Stimulated activated CD8-positive, alpha-beta memory T cell treated with anti-CD3 and anti-CD28 coated beads, Interleukin-2, amount 100 ng/mL, for 48 hours (primary cell): ENCODE measurements at regions not wholly inside any gene's neighbourhood (a gene's known extent, or its start where the extent isn't known, plus 50 kb on each side); places are given as distances from the start of the nearest gene placed in this dataset.
"Not testable (repeated sequence)": the region's sequence is repeated elsewhere in the genome, so short reads cannot be mapped to it uniquely, and the experiment has no call there.

Source experiments
- DNase-seq, 2 donors: peaks; one replicate each; pipeline ENCODE4 v3.0.0-alpha.2; 2020; ENCODE audit warnings: low read depth in 2 of 2

DNA sequence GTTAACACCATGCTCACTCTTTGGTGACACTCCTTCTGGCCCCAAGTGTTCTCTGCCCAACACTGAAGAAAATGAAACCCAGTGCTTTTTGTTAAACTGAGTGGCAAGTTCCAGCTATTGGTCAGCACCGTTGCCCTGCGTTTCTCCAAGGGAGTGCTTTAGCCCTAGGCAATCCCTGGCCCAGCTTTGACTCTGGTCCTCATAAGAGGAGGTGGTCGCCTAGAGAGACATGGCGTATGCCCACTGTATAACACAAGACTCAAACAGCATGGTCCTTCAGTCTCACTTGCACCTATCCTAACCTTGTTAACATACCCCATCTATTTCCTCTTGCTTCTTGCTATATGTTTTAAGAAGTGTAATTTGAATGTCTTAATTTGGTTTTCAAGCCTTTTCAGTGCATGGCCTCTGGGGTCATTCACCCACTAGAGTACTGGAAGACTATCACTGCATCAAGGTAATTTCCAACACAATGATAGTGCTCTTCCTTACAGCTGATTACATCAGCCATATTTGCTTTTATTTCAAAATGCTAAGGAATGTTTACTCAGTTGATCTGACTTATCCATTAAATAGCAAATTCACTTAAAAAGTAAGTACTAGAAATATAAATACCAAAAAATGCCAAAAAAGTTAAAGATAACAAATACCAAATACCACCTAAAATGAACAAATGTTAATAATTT is 190.5 kb upstream of the SOX21 start:
- no peak for DNase-seq

DNA sequence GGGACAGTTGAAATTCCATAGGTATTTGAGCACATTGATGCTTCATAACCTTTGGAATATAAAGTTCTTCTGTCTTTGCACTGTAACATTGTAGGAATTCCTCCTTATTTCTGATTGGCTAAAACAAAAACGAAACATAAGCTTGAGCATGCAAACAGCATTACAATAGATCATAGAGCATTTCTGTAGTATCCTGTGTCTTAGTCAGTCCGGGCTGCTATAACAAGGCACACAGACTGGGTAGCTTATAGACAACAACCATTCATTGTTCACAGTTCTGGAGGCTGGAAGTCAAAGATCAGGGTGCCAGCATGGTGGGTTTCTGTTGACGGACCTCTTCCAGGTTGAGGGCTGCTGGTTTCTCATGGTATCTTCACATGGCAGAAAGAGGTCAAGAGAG is 188.7 kb upstream of the SOX21 start:
- no peak for DNase-seq

DNA sequence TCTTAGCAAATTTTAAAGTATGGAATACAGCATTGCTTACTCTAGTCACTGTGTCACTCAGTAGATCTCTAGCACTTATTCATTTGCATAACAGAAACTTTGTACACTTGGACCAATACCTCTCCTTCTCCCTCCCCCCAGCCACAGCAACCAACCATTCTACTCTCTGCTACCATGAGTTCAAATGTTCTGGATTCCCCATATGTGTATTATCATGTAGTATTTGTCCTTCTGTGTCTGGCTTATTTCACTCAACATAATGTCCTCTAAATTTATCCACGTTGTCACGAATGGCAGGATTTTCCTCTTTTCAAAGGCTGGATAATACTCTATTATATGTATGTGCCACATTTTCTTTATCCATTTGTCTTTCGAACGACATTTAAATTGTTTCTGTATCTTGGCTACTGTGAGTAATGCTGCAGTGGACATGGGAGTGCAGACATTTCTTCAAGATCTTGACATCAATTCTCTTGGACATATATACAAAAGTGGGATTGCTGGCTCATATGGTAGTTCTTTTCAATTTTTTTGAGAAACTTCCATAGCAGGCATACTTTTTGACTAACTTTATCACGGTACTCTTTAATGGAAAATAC is 184.5 kb upstream of the SOX21 start:
- no peak for DNase-seq

DNA sequence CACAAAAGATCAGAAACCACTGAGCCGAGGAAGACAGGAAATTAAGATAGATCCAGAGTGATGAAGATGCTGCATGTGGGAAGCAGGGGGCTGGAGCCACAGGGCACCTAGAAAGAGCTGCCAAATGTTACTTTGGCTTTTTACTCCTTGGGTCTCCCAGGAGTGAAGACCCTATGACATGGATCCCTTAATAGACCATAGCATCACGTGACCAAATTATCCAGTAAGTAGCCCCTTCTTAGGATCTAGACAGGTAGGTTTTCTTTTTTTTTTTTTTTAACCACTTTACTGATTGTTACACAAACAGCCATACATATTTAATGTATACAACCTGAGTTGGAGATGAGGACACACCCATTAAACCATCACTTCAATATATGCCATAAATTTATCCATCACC is 183.9 kb upstream of the SOX21 start:
- DNase-seq, result no peak

DNA sequence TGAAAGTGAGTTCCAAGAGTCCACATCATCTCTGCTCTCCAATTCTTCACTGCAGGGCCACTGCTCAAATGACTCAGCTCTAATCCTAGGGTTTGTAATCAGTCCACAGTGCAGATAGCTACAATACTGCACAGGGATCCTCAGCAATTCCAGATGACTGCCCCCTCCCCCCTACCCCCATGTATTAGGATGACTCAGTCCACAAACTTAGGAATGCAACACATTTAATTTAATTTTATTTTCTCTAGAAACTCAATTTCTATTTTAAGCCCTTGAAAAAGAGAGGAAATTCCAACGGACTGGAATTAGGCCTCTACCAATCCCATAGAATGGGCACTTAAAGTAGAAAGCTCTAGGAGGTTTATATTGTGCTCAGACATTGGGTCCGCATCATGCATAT is 173.8 kb upstream of the SOX21 start:
- no peak for DNase-seq

DNA sequence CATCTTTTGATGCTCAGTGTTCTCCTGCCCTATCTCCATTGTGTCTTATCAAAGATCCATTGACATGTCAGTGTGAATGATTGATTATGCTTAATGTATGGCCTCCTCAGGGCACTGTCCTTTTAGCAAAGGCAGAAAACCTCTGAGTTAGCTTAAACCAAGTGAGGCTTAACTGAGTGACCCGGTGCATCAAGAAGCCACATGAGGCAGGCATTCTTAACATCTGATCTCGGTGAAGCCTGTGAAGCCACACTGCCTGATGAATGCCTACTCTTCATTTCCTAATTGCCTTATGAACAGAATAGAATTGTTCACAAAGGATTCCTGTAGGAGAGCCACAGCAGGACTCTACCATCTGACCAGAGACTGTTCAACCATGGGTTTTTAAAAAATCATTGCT is 168.1 kb upstream of the SOX21 start:
- no peak for DNase-seq

DNA sequence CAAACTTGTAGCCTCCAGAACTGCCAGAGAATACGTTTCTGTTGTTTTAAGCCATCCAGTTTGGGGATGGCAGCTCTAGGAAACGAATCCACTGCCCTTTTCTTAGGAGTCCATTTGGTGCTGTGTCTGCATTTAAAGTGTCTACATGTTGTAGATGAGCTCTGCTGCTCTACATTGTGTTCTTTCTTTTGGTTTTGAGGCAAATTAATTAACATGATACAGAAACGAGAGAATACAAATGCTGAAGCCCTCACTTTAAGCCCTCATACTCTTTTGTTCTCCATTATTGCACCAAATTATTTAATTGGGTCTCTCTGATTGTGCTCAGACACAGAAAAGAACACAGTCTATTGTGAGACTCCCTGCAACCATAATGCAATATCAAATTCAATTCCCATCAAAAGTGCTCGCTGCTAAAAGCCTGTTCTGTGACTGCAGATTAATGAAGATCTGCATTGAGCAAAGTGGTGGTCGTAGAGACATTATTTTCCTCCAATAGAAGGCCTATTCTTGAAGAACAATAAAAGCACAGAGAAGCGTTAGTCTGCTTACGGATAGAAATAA is 166.3 kb upstream of the SOX21 start:
- no peak for DNase-seq

DNA sequence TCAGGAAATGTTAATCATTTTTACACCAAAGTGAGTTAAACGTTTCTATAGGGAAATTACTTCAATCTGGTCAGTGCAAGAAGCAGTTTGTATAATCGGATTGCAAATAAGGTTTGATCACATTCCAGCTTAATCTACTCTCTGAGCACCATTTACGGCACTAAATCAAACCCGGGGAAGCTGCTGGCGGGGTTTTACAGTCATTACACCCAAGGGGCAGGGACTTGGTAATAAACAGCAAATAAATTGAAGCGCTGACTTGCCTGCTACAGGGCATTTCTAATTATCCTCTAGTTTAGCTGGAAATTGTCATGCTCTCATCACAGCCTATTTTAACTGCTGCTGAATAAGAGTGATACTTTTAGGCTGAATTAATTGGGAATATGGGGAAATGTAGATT is 152.1 kb upstream of the SOX21 start:
- no peak for DNase-seq

DNA sequence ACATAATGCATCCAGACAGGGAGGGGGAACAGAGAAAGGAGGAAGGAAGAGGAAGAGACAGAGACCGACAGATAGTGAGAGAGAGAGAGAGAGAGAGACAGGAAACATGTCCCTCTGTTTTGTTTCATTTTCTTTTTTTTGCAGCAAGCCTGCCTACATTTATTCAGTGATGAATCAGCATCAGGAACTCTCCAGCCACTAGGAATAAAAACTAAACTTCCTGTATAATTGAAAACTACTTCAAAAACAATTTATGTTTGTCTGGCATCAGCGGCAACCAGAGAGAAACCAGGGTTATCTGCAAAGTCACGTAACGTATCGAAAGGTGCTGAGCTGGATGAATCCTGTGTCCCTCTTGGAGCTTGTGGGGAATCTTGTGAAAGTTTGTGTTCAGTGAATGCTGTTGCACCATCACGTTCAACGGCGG is 148.6 kb upstream of the SOX21 start:
- DNase-seq, result no peak

DNA sequence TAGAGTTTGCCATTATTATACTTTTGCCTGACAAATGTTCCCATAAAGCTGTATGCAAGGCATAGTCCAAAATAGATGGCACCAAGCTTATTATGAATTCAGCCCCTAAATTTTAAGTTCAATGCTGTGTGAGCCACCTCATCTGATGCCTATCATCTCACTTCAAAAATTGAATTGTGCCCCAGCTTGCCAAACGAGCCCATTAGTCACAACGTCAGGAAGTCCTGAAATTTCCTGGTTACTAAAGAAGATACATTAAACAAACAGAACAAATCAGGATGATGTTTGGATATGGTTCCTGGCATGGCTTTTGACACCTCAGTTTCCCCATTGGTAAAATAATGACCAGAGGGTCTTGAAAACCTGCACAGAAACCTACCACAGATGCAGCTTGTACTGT is 147.5 kb upstream of the SOX21 start:
- DNase-seq, result no peak

DNA sequence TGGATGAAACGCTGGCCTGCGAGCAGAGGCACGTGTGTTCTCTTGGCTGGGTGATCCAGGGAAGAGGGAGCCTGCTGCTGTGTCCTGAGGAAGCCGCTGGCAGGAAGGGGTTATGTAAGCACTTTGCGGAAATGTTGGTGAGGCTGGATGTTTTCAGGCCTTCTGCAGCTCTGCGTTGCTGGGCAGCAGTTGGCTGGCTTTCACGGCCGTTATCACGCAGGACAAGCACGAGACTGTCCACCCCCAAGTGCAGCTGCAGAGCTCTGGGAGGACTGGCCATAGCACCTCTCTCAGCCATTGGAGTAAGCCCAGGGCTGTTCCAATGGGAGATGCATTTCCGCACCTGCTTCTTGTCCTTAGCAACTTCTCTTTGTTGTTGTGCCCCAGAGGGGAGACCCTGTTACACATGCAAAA is 146.9 kb upstream of the SOX21 start:
- no peak for DNase-seq

DNA sequence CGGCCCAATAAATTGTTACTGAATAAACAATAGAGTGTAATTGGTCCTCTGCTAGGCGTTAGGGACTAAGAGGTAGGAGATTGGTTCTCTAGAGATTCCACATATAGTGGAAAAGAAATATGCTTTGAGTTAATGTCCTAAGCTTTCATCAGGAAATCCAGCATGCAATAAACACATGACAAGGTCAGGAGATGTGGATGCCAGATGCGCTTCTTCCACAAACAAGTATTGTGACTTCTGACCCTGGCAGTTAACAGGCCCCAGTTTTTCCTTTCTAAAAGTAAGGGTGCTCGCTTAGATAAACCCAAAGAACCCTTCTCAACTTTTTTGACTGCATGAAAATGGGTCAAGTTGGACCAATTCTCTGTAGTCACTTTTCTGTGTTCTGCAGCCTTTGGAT is 146.5 kb upstream of the SOX21 start:
- DNase-seq, result no peak

DNA sequence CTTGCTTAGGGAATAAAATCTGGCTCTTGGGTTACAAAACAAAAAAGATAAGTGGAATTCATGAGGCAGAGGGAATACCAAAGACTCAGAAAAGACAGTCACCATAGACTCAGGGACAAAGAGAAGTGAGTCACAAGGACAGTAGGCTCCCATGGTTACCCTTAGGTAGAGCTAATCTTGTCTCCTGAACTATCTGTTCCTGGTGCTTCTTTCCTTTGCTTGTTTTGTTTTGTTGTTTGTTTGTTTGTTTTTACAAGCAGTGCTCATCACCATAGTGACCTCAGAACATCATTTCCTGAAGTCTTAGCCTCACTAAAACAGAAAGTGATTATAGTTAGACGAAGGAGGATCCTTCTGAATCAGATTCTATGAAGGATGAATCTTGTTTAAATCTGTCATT is 142.3 kb upstream of the SOX21 start:
- DNase-seq, result no peak

DNA sequence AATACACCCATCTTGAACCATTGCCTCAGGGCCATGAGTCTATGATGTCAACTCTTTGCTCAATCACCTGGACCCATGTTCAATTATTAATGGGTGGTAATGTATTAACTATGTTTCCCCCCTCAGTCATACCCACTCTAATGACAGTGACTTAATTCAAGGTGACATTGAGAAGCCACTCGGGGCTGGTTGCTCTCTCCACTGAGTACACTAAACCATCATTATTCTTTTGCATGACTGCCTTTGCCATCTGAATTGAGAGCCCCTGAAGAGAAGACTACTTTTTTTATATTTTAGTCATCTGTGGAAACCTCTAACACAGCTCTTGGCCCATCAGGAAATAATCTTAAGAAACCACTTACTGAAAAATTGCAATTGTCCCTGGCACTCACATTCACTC is 139.2 kb upstream of the SOX21 start:
- no peak for DNase-seq

DNA sequence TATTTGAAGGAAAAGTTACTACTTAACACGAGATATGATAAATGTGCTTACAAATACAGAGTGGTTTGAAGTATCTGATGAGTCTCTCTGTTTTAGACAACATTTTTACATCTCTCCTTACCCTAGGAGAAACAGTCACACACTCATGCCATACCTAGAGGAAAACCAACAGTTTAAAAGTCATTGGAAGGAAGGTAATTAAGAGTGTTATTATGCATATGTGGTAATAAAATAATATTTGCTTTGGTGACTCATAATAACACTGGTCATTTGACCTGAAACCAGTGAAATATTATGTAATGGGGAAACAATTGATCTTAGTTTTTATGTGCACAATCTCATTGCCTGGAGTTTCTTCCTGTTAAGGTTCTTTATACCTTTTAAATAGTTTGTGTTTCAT is 136.9 kb upstream of the SOX21 start:
- DNase-seq, result no peak

DNA sequence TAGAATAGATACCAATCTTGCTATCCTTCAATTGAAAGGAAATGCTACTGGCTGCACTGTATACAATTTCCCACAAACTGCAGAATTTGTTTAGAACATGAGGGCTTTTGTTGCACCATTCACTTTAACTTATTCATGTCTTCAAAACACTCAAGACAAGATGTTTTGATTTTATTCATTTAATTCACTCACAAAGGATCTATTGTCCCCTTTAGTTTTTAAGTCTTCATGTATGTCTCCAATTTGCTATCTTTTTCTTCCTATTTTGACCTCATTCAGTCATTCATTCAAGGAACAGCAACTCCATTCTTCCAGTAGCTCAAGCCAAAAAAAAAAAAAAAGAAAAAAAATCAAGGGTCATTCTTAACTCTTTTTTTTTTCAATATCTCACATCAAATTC is 130.6 kb upstream of the SOX21 start:
- DNase-seq, result no peak

DNA sequence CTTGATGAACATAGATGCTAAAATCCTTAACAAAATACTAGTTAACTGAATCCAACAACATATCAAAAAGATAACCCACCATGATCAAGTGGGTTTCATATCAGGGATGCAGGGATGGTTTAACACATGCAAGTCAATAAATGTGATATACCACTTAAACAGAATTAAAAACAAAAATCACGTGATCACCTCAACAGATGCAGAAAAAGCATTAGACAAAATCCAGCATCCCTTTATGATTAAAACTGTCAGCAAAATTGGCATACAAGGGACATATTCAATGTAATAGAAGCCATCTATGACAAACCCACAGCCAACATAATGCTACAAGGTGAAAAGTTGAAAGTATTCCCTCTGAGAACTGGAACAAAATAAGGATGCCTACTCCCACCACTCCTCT is 124.7 kb upstream of the SOX21 start:
- not testable (repeated sequence) for DNase-seq

DNA sequence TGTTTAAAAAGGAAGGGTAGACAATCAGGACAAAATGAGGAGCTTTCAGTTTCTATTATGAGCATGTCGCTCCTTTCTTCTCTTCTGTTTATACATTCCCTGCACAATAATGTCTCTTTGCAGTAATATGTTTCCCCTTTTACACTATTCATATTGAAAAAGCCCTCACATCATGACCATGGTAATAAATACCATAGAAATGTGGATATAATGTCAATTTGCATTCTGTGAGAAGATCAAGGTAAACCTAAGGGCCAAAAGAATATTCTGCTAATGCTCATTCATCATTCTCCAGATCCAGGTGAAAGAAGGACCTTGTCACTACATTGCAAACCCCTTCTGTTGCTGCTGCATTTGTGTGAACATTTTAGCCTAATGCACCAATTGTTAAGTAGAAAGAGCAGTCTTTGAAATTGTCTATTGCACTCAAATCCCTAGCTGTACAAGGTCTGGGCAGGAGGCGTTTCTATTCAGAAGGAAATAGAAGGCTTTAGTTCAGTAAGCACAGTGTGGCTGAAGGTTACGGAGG is 117.6 kb upstream of the SOX21 start:
- no peak for DNase-seq

DNA sequence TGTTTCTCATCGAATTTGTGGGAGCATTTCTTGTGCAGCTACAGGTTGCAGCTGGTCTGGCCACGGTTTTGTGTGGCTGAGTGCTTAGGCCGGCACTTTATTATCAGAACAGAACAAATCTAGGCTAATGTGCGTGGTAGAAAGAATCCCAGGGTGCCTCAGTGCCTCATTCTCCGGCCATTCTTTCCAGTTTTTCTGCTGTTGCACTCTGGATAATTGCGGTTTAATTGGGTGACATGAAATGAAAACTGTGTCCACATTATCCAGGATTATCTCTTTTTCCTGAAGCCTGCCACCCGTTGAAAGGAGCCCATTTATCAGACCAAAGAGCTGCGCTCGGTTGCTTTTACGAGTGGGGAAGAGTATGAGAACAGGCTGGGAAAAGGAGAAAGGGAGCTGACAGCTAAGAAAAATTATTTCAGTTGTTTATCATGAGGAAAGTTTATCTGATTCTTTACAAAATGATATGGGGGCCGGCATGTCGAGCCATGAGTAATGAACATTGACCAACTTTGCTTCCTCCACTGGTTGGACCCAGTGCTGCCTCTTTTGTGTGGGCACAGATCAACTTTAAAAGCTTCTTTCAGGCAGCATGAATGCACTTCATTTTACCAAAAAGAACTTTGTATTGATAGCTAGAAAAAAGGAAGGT is 117.0 kb upstream of the SOX21 start:
- DNase-seq, result no peak

DNA sequence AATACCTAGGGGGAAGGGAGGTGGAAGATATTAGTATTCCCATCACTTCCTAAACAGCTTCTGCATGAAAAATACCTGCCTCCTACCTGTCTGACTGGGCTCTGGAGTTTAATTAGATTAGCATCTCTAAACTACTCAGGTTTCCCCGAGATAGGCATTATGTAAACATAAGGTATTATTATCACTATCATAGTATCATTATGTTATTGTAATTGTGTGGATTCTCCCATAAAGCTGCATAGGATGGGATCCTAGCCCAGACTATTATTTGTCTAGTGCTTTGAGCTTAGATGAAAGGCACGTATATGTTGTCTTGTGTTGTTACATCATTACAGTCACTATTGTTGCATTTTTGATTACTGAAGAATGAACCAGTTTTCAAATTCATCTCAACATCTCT is 115.2 kb upstream of the SOX21 start:
- DNase-seq, result no peak

DNA sequence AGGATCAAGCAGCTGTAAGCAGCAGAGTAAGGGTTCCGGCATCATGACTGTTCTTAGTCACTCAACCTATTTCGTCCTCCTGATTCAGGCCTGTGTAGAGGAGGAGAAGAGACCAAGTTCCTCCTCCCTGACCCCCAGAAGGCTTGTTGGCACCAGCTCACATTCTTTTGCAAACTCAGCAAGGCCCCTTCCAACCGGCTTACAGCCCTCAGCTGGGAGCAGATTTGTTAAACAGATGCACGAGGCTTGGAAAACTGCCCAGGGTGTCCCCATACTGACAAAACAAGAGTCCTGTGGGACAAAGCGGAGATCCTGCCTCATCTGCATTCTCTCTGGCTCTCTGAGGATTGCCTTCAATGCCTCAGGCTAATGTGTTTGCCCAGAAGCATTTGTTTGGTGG is 113.2 kb upstream of the SOX21 start:
- no peak for DNase-seq

DNA sequence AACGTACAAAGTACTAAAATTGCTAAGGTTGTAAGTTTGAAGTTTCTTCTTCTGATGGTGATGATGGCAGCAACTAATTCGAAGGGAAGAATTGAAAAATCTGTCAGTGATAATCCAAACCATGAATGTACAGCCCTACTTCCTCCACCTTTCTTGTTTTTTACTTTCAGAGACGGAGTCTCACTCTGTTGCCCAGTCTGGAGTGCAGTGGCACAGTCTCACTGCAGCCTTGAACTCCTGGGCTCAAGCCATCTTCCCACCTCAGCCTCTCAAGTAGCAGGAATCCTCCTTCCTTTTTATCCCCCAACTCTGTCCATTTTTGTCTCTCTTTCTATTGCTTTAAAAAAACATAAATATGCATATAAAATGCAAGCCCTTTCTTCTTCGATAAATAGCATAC is 112.3 kb upstream of the SOX21 start:
- no peak for DNase-seq

DNA sequence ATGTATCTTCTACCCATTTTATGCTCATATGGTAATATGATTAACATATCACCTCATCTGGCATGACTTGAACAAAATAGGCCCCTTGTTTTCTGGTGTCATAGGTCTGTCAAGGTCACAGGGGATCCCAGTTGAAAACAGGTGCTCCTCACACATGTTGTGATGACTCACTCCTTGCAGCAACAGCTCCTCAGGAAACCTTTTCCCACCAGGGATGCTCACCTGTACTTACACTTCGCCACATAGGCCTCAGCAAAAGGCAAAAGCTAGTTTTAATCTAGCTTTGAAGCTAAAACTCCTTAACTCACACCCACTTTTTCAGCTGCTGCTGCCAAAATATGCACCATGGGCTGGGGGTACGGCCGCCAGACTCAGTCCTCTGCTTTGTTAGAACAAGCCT is 110.0 kb upstream of the SOX21 start:
- DNase-seq, result no peak
